Stimulated activated CD4-positive, alpha-beta T cell treated with anti-CD3 and anti-CD28 coated beads, Interleukin-12 subunit alpha, Interleukin-12 subunit beta, amount 100 ng/mL, for 24 hours (primary cell): ENCODE measurements at regions not wholly inside any gene's neighbourhood (a gene's known extent, or its start where the extent isn't known, plus 50 kb on each side); places are given as distances from the start of the nearest gene placed in this dataset.

ENCODE experiments used
- DNase-seq, 2 experiments: peaks; one replicate each; pipeline ENCODE4 v3.0.0-alpha.2; 2020; ENCODE audit warnings: low read depth in 2 of 2

DNA sequence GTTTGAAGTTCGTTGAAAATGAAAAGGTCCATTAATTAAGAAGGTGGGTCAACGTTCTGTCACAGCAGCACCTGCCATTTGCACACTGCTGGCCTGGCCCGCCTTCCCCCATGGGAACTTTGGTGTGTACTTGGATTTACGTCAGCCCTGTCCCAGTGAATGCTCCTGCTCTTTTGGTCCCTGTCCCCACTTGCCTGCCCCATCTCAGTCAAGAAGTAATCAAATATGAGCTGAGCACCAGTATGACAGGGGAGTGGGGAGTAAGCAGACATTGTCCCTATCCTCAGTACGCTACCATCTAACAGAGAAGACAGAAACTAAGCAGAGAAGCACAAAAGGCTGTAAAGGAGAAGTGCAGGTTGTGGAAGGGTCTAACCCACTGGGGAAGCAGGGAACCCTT lies 65.1 kb downstream of the SLC4A3 start:
- DNase-seq, result no peak

DNA sequence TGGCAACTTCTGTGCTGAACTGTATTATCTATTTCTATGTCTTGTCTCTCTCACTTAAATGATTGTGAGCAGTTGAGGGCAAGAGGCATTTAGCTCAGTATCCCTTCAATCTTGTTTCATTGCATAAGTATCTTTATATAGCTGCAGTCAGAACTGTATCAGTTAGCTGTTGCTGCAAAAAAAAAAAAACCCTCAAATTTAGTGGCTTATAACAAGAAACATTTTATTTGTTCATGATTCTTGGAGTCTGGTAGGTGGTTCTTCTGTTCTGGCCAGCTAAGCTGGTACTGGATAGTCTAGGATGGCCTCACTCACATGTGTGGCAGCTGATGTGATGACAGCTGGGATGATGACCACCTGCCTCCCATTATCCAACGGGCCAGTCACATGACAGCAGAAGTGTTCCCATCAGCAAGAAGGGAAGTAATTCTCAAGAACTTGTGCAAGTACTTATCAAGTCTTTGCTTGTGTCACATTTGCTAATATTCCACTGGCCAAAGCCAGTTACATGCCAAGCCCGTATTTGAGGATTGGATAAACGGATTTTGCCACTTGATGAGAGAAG lies 67.8 kb downstream of the SLC4A3 start:
- no peak for DNase-seq

GRCh38 chr2:219697811-219698747 lies 70.6 kb downstream of the SLC4A3 start:
- DNase-seq, result no peak

- no peak for DNase-seq
Measured at GRCh38 chr2:219698748-219699439, 71.5 kb downstream of the SLC4A3 start.

GRCh38 chr2:219699440-219699821 lies 72.0 kb downstream of the SLC4A3 start:
- no peak for DNase-seq

DNA sequence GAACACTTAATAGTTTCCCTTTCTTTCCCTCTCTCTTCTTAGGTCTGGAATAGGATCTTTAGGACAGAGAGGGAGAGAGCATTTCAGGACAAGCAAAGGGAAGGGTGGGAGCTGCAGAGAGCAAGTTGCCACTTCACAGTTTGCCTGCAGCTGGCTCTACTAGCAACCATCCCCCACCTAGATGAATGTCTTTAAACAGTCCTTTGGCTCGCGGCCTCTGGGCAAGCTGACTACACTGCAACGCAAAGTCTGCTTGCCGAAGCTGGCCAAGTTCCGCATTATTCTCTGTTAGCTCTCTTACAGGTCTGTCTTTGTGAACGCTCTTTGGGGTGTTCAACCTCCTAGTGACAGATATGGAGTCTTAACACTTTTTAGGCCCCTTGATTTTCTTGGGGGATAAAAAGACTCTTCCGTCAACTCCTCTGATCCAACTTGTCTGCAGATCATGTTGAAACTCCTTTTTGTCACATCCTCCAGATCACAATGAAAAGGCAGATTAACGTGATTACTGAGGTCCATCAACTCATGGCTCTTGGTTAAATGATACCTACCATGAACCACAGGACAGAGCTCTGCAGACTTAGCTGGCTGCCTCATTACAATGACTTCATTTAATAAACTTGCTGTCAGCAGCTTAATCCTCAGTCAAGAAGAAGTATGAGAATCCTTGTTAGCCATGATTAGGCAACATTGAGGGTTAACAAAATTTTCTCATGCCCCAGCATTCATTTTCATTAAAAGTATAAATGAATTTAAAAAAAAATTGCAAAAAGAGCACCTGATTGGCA lies 74.6 kb downstream of the SLC4A3 start:
- no peak for DNase-seq

GRCh38 chr2:219702796-219703545 lies 75.5 kb downstream of the SLC4A3 start:
- DNase-seq, result no peak

DNA sequence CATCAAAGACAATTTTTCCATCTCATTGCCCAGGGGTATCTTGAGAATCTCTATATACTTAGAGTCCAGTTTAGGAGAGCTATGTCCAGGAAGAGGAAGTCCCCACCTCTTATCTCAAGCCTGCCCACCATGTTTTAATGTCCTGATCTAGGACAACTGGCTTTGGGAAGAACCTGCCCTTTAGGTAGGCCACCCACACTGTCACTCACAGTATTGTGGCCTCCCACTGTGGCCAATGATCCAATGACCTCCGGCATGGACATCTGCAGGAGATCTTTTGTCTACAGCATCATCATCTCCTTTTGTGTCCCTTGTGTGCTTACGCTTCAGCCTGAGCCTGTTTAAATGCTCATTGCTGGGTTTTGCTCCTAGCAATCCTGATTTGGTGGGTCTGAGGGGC lies 77.4 kb downstream of the SLC4A3 start:
- DNase-seq, result no peak

GRCh38 chr2:219706823-219707281 lies 79.4 kb downstream of the SLC4A3 start:
- DNase-seq, result no peak

- DNase-seq, result no peak
Measured at GRCh38 chr2:219707496-219708285, 80.3 kb downstream of the SLC4A3 start.

DNA sequence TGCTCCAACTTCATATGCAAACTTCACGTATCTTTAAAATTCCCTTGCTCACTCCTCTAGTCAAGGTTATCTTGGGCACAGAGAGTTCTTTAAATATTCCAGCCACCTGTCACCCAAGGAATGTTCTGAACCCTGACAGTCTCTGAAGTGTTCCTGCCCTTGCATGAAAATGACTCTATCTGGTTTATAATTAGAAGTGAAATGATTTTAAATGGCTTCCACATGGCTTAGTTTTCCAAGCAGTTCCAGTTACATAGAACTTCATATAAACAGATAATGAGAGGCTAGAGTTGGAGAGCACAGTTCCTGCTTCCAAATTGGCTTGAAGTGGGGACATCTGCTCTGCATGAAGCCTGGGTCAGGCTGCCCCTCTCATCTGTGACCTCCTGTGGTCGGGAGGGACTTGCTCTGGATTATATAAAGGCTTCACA lies 81.9 kb downstream of the SLC4A3 start:
- DNase-seq, result no peak

DNA sequence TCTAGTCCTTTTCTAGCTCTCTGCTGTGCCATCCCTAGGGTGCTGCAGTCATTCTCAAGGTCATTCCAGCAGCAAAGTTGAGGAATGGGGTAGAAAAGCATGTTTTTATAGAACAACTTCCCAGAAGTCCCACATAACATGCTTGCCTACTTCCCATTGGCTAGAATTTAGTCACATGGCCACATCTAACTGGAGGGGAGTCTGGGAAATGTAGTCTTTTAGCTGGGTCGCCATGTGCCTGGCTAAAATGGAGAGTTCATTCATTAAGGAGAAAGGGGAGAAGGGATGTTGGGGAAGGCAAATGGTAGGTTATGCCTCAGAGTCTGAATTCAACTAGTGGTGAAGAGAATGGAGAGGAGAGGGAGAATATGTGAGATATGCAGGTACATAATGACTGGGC lies 85.7 kb downstream of the SLC4A3 start:
- DNase-seq, result no peak

DNA sequence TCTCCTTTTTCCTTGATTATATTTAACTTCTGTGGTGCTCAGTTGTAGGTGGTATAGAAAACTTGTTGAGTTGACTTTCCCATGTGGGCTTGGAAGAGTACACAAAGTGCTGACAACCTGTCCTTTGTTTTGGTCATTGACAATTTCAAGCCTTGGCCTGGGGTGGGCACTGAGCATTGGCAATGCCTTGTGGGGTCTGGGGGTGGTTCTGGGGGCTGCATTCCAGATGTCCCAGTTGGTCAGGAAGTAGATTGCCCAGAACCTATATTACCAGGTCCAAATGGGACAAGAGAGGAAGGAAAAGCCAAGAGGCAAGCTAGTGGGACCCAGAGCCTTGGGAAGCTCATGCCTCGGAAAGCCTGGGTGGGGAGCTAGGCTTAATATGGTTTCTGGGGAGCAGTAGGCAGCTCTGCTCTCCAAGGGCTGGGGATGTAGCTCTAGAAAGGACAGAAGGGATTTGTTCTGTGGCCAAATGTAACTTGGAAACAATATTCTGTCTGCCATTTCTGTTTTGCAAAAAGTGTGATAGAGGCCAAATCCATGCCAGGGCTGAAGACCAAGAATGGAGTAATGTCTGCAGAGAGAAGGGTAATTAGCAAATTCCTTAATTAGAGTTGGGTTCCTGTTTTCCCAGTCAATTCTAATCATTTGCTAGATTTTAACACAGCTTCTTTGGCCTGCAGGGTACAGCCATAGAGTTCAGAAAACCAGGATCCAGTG lies 87.4 kb downstream of the SLC4A3 start:
- DNase-seq, result no peak

GRCh38 chr2:219718066-219718465 lies 90.6 kb downstream of the SLC4A3 start:
- DNase-seq, result no peak

DNA sequence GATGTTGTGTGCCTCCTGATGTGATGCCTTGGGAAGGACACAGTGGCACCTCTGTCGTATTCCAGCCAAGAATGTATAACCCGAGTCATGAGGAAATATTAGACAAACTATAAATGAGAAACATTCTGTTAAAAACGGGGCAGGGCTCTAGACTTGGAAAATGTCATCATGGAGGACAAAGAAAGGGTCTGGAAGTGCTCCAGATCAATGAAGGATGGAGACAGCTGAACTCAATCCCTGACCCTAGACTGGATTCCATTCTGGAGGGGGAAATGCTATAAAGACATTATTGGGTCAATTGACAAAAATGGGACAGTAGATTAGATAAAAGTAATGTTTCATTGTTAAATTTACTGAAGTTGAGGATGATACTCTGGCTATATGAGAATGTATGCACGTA lies 92.1 kb downstream of the SLC4A3 start:
- no peak for DNase-seq

DNA sequence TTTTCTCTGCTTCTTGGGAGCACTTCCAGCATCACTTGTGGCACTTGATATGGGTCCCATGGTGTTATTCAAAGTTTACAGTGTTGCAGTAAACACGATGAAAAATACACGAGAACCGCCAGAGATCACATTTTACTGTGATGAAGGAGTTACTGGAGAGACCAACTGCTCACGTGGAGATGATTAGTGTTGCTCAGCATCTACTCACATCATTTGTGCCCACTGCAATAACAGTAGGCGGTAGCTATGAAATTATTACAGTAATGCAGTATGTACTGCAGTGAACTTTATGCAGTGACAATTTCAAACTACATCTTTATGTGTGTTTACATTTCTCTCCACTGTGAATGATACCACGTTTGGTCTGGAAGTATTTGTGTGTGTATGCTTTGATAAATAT lies 93.5 kb downstream of the SLC4A3 start:
- DNase-seq, result no peak

GRCh38 chr2:219722276-219722879 lies 94.9 kb downstream of the SLC4A3 start:
- DNase-seq, result no peak

GRCh38 chr2:219723311-219723710 lies 95.9 kb downstream of the SLC4A3 start:
- no peak for DNase-seq

GRCh38 chr2:219724628-219725027 lies 97.2 kb downstream of the SLC4A3 start:
- DNase-seq, result no peak
